Middle frontal gyrus (tissue), 1 donor: ENCODE measurements at regions not wholly inside any gene's neighbourhood (a gene's known extent, or its start where the extent isn't known, plus 50 kb on each side); places are given as distances from the start of the nearest gene placed in this dataset.
"Not testable (repeated sequence)": the region's sequence is repeated elsewhere in the genome, so short reads cannot be mapped to it uniquely, and the experiment has no call there.

Experiments used
- DNase-seq: peaks from one replicate; pipeline ENCODE4 v3.0.0-alpha.2; 2015; ENCODE audit warnings: low spot score; ENCODE audit errors: extremely low spot score

DNA sequence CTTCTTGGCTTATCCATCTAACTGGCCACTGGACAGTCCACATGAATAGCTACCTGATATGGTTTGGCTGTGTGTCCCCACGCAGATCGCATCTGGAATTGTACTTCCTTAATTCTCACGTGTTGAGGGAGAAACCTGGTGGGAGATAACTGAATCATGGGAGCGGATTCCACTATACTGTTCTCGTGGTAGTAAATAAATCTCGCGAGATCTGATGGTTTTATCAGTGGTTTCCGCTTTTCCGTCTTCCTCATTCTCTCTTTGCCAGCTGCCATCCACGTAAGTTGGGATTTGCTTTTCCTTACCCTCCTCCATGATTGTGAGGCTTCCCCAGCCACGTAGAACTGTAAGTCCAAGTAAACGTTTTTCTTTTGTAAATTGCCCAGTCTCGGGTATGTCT, 1496.4 kb downstream of the KHDRBS2 start:
- not testable (repeated sequence) for DNase-seq

DNA sequence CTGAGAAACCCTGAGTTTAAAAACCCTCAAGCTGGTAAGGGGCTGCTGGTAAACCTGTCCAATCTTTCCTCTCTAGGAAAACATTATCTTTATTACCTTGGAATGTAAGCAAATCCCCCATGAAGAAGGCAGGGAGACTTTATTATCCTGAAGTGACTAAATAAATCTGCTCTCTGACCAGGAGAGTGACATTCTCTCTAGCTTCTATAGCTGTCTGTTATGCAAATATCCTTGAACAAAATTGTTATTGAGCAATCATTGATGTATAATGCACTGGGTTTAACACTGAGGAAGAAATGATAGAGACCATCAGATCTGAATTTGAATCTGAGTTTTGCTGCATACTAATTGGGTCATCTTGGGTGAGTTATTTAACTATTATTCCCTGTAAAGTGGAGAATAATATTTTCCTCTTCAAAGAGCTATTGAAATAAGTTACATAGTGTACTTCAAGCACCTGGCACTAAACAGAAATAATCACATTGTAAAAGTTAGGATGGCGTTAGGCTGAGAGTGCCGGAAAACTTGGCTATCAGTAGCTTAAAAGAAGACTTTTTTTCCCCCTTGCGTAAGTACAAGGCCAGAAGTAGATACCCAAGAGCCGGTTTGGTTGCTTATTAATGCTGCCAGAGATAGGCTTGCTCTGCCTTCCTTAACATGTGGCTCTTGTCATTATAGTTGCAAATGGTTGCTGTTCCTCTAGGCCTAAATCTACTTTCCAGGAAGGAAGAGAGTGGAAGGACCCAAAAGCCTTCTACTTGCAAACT, 1503.1 kb downstream of the KHDRBS2 start:
- DNase-seq, result not testable (repeated sequence)

DNA sequence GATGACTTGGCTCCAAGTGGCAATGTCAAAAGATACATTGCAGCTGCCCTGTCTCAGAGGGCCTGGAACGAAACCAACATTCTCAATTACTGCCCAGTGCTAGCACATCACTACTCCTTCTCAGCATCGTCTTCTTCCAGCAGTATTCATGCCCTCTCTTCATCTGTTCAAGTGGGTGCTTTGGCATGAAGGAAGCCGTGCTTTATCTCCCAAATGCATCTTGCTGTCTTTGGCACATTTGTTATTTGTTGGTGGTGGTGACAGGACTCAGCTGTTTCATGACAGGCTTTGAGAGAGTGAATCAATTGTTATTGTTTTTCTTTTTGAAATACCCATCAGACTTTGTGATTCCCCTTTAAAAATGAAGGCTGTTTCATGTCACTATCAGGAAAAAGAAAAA, 1506.4 kb downstream of the KHDRBS2 start:
- not testable (repeated sequence) for DNase-seq

DNA sequence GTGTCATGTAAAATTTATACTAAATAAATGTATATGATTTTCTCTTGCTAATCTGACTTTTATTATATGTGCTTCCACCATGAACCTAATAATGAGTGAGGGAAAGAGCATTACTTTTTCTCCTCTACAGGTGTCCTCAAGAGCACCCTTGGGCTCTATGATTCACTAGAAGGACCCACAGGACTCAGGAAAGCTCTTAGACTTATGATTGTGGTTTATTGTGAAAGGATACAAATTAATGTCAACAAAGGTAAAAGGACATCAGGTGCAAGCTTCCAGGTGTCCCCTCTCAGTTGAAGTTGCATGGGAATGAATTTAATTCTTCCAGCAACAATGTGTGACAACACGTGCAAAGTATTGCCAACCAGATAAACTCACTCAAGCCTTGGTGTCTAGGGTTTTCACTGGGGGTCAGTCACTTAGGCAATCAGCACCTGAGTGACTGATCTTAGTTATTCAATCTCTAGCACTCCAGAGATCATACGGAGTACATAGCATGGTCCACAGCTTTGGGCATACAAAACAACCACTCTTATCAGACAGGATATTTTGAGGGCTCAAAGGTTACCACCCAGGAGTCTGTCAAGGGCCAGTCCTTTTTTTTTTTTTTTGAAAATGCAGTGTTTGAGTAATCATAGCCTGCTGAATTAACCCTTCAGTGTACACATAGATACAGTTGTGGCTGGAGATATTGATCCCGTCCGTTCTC, 1518.1 kb downstream of the KHDRBS2 start:
- not testable (repeated sequence) for DNase-seq

DNA sequence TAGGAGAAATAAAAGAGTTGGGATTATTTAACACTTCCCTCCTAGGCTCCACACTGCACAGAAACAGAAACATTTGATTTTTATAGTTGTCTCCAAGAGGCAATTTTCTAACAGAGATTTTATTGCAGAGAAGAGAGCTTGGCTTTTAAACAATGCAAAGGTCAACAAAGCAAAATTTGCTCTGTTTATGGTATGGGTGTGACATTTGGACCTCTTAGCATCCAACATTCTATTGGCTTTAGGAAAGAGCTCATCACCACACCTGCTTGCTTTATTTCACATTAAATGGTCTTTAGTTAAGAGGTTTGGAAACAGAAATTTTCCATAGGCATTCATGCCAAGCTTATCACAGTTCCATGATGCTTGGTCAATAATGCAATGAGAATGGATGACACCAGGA, 1520.7 kb downstream of the KHDRBS2 start:
- DNase-seq, result not testable (repeated sequence)

DNA sequence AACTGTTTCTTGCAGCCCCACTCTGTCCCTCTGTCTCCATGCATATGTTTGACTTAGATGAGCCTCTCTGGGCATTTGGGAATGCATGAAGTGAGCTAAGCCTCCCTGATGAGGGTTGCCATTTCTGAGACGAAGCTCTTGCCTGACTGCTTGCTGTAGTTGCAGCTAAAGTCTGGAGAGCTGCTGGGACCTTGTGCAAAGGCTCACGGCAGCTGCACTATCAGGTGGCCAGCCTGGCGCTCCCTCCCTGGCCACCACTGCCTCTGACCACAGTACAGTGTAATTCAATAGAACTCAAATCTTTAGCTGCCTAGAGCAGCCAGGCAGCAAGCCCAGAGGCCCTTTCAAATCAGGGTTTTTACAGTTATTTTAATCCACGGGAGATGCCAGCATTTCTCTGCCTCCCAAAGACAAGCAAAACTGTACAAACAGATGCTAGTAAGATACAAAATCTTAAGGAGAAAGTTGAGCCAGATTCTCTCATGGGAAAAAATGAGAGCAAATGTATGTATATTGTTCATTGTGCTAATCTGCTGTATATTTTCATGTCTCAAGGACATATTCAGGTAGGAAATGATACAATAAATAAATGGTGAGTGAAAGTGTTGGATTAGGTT, 1522.5 kb downstream of the KHDRBS2 start:
- DNase-seq, result not testable (repeated sequence)

DNA sequence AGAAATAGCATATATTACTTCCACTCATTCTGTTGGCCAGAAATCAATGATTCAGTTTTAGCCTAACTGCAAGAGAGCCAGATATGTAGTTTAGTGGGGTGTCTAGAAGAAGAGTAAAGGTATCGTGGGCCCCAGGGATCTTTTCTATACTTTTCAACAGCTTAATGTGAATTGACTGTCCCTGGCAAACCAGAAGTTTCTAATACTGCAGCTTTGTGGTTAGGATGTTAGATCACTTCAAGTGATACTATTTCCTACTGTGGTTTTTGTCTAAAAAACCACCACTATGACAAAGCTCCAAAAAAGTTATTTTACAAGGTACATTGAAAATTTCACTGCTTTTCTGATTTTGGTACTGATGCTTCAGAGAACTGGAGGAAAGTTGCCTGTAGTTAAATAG, 1525.1 kb downstream of the KHDRBS2 start:
- not testable (repeated sequence) for DNase-seq

DNA sequence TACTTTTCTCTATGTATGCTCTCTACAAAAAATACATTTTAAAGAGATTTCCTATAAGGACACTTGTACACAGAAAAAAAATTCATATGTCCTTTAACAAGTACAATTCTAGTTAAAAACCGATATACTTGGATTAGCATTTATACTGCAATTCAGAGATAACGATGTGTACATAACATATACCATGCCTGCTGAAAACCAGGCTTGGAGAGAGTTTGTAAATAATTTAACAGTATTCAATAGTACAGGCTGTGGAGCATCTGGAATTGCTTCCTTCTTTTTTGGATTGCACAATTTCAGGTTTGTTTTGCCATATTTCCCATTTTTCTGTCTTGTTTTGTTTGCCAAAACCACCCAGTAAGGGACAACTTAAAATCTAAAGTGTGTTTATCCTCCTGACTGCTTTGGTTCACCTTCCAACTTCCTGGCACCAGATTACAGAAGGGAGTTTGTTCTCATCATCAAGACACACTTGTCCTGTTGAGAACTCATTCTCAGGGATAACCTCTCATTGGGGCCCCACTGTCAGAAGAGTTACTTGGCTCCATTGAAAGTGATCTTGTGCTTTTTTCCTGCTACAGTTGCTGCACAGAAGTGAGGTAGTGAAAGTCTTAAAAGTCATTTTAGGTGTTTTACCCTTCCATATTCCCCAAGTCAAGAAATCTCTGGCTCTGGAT, 1526.7 kb downstream of the KHDRBS2 start:
- not testable (repeated sequence) for DNase-seq

DNA sequence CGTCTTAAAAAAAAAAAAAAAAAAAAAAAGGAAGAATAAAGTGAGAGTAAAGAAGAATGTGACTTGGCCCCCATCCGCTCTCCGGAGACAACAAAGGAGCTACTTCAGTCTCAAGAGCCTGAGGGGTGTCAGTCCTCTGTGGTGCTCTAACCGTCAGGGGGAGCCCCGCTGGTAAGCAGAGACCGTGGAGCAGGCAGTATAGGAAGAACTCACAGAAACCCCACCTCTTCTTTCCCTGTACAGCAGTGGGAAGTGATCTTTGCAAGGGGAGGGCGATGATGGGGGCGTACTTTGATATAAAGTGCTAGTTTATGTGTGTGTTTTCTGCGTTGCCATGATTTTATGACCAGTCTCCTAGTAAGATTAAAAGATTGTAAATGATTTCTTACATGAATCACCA, 1527.3 kb downstream of the KHDRBS2 start:
- DNase-seq, result not testable (repeated sequence)

DNA sequence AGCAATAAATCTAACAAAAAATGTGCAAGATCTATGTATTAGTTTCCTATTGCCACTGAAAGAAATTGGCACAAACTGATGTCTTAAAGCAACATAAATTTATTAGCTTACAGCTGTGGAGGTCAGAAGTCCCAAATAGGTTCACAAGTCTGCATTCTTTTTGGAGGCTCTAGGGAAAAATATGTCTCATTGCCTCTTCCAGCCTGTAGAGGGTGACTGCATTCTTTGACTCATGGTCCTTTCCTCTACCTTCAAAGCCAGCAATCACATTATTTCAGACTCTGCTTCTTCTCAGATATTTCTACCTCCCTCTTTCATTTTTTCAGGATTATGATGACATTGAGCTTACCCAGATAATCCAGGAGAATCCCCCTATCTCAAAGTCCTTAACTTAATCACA, 1531.1 kb downstream of the KHDRBS2 start:
- no peak for DNase-seq

DNA sequence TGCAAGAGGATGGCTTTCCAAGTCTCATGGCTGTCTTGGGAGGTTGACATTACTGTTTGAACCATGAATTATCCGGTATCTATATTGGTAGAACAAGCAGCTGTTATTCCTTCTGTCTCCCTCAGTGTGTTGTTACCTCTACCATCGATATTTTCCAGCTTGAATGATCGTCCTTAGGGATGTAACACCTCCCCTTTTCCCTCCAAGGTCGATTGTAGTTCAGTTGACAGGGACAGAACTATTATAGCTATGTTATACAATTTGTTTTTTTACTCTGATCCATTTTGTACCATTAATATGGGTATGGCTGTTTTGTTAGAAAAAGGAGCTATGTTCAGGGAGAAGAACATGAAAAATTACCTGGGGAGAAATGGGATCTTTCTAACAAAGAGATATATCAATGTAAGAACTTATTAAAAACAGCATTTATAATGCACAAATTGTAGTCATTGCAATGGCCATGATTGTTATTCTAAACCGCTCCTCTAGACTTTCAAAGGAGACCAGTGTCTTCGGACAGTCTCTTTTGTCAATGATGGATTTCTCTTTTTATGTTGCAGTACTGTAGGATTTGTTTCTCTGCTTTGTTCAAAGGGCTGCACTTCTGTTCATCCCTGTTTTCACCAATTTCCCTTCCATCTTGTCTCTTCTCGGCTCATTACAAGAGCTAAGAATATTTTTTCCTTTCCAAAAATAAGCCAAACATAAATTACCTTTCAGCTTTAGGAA, 1535.5 kb downstream of the KHDRBS2 start:
- DNase-seq, result not testable (repeated sequence)

DNA sequence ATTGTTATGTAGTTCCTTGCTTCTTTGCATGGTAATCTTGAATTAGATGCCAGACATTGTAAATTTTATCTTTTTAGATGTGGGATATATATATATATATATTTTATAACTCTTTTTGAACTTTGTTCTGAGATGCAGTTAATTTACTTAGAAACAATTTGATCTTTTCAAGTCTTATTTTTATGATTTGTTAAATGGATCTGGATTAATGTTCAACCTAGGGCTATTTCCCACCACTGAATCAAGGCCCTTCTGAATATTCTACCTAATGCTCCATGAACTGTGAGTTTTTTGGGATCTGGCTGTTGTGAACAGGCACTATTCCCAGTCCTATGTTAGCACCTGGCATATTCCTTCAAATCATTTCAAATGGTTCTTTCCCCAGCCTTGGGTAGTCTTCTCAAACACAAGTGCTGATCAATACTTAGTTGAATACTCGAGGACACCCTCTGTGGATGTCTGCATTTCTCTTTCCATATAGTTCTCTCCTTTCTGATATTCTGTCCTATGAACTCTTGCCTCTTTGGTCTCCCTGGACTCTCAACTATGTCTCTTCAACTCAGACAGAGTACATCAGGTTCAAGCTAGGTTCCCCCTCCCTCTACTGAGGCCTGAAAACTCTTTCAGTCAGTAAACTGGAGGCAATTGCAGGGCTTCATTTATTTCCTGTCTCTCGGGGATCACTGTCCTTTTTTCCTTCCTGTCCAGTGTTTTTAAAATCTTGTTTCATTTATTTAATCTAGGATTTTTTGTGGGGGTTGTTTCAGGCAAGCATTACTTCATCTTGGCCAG, 1538.1 kb downstream of the KHDRBS2 start:
- not testable (repeated sequence) for DNase-seq

DNA sequence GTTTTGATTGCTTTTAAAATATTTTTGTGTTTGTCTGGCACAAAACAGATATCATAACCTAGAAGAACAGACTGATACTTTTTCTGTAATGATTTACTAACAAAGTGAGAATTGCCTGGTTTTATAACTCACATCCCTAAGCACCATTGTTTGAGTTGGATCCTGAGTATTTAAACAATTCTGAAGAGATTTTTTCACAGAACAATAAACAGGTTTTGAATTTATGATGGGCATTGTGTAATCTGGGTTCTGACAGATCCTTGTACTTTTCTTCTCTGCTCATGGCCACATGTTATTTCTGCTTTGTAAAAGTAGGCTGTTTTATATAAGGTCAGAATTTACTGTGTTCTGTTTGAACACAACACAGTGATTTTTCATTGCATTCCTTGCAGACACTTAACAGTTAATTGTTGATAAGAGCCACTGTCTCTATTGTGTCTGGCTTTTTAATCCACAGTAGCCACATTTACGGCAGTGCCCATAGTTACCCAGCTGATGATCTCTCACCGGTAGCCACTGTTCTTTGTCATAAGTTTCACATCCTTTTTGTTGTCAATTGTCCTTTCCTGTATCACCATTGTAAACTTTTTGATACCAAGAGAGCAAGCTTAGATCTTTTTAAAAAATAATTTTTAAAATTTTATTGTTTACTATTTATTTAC, 1548.1 kb downstream of the KHDRBS2 start:
- not testable (repeated sequence) for DNase-seq

DNA sequence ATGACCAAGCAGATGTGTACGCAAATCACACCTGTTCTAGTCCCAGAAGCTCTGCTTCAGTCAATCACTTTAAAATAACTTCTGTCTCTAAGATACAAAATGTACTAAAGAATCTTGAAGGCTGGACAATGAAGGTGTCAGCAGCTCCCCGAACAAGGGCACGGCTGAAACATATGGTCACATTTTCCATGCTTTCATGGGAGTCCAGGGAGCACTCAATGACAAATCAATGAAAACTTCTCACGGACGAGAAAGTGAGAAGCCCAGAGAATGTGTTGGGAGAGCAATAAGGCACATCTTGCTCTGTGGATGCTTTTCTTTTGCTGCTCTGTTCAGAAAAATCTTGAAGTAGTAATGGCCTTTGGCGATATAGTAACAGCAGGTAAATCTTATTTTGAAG, 1548.7 kb downstream of the KHDRBS2 start:
- not testable (repeated sequence) for DNase-seq

DNA sequence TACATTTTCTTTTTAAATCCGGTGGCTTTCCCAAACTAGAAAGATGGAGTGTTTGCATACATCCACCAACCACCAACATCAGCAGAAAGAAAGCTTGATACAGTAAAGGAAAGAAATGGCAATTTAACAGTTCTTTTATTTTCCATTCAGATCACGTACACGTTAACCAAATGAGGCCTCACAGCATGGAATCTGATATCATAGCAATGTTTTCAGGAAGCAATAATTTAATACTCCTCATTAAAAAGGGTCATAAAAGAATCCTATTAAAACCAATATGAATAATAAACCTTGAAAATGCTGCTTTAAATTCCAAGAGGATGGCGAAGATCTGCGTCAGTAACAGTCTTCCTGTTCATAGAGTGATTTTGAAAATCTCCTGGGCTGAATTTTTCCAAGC, 1562.1 kb downstream of the KHDRBS2 start:
- not testable (repeated sequence) for DNase-seq

DNA sequence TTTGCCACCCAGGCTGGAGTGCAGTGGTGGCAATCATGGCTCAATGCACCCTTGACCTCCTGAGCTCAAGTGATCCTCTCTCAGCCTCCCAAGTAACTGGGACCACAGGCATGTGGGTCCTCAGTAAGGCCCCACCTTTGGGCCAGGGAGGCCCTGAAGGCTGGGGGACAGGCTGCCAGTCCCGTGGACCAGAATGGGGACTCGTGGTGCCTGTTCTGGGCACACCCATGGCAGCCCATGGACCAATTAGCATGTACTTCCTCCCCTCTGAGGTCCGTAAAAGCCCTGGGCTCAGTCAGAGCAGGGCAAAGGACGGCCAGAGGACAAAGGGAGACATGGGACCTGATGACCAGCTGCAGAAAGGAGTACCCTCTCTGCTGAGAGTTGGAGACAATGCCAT, 1590.8 kb downstream of the KHDRBS2 start:
- no peak for DNase-seq

DNA sequence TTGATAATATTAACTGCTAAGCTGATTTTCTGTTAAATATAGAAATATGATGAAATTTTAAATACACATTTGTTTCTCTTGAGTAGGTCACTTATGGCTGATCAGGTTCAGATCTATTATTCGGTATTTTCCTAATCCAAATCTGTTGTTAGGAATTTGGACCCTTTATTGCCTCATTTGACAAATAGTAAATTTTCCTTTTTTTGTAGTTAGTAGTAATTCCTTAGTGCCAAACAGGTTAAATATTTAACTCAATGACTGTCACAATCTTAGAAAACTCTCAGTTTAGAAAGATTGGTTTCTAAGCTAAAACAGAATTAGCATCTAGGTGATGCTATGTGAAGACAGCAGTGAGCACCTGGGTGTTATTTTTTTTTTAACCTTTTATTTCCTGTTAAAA, 1598.9 kb downstream of the KHDRBS2 start:
- DNase-seq, result no peak

DNA sequence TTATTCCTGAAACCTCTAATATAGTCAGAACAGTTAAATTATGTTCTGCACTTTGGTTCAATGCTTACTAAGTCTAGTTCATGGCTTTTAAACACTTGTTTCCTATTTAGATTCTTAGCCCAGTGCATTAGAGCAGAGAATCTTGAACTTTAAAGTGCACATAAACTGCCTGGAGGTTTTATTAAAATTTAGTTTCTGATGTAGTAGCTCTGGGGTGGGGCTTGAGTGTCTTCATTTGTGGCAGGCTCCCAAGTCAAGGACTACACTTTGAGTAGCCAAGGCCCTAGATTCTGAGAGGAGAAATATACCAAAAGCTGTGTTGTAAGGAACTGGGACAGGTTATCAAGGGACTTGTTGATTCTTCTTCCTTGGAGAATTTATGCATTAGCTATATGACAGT, 1604.2 kb downstream of the KHDRBS2 start:
- no peak for DNase-seq

DNA sequence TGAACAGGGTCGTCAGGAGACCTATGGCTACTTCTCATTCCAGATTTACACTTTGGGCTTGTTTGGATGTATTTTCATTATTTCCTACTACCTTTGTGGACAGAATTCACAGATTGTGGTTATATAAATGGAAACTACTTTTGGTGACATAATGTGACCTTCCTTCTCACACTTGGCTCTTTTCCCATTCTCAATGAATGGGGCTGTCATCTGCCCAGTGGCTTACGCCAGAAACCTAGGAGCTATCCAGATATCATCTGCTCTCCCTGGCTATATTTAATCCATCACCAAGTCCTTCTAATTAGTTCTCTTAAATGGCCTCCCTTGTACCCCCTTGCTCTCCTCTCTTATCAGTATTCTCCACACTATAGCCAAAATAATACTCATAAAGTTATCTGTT, 1606.8 kb downstream of the KHDRBS2 start:
- DNase-seq, result no peak

DNA sequence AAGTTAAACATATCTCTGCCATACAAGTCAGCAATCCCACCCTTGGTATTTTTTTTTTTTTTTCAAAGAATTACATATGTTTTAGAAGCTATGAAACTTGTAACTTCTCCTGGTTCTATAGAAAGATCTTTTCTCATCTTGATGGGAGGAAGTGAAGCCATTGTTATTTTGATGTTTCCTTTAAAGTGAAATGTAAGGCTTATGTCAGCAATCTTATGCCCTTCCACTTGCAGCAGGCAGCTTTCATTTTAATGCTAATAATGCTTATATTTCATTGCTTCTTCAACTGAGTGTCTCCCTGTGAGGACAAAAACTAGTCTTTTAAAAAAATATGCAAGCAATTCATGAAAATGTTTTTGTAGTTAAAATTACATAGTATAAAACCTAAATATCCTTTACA, 1614.7 kb downstream of the KHDRBS2 start:
- DNase-seq, result no peak
